Thyroid gland (tissue), 4 donors: ENCODE measurements at regions not wholly inside any gene's neighbourhood (a gene's known extent, or its start where the extent isn't known, plus 50 kb on each side); places are given as distances from the start of the nearest gene placed in this dataset.
"Not testable (repeated sequence)": the region's sequence is repeated elsewhere in the genome, so short reads cannot be mapped to it uniquely, and the experiment has no call there.

Experiments
- DNase-seq, 2 donors: peaks; one replicate each; pipeline ENCODE4 v3.0.0-alpha.2; 2019
- H3K27ac ChIP-seq, 3 donors: fragments of 200-600 bp; sonication (generic); 1 replicate in 2 of 3; 2 replicates in 1 of 3; pipeline ENCODE4 v1.5.1; 2016 to 2019; ENCODE audit warnings: mild to moderate bottlenecking in 1 of 3, moderate library complexity in 1 of 3
- H3K27me3 ChIP-seq: fragments of 200-600 bp; sonication (generic); one replicate; pipeline ENCODE4 v1.5.1; 2019
- H3K36me3 ChIP-seq, 2 donors: fragments of 200-600 bp; sonication (generic); one replicate each; pipeline ENCODE4 v1.5.1; 2016 to 2019
- H3K4me1 ChIP-seq, 2 donors: fragments of 200-600 bp; sonication (generic); one replicate each; pipeline ENCODE4 v1.5.1; 2017 to 2019
- H3K4me3 ChIP-seq, 3 donors: fragments of 200-600 bp; sonication (generic); replicated peaks in 1 of 3; 1 replicate in 2 of 3; 2 replicates in 1 of 3; pipeline ENCODE4 v1.5.1; 2016; ENCODE audit warnings: mild to moderate bottlenecking in 1 of 3
- H3K9me3 ChIP-seq: fragments of 200-600 bp; sonication (generic); one replicate; pipeline ENCODE4 v1.5.1; 2017
- POLR2A ChIP-seq, 2 donors: fragments of 450-650 bp; IDR thresholded peaks; one replicate each; pipeline ENCODE4 v1.6.1; 2017; ENCODE audit warnings: antibody characterized with exemption in 2 of 2, mild to moderate bottlenecking in 2 of 2, moderate library complexity in 1 of 2
- WGBS, 2 donors: methylation state at CpG; one replicate each; pipeline ENCODE4 v1.1.5; 2017; 5-methylcytosine and 5-hydroxymethylcytosine counted together
- intact Hi-C: fragments of 100-400 bp; cut with DNase I; formaldehyde crosslinking; loops from one replicate; pipeline ENCODE4 v1.15.1; 2023
- TF ChIP-seq, protein P1 (sequence below), 6 experiments: fragments of 200-600 bp in 3 of 6; fragments of 450-650 bp in 3 of 6; sonication (generic) in 3 of 6; IDR thresholded peaks; one replicate each; pipeline ENCODE4 v1.5.1; 2016 to 2019; ENCODE audit warnings: antibody characterized with exemption in 6 of 6, mild to moderate bottlenecking in 2 of 6, inconsistent platforms in 1 of 6, moderate library complexity in 1 of 6

GRCh38 chr13:78540058-78540457 lies 63.3 kb downstream of the POU4F1 start:
- WGBS, 2 donors, result 35 to 60% methylated on average over 2 of the region's 2 CpGs
- no peaks in the 10 kb centered on the region for H3K27me3 ChIP-seq
- H3K27ac ChIP-seq, result no peak overlapping the region
- no peaks in the 10 kb centered on the region for H3K9me3 ChIP-seq
- intact Hi-C loops, result no loop called here
- DNase-seq, result no peak
- no peaks in the 10 kb centered on the region for H3K36me3 ChIP-seq
- no peak overlapping the region for H3K4me3 ChIP-seq
- TF ChIP-seq POLR2A (IDR thresholded peaks at IDR 0.05), result no peak
- TF ChIP-seq, protein P1, sequence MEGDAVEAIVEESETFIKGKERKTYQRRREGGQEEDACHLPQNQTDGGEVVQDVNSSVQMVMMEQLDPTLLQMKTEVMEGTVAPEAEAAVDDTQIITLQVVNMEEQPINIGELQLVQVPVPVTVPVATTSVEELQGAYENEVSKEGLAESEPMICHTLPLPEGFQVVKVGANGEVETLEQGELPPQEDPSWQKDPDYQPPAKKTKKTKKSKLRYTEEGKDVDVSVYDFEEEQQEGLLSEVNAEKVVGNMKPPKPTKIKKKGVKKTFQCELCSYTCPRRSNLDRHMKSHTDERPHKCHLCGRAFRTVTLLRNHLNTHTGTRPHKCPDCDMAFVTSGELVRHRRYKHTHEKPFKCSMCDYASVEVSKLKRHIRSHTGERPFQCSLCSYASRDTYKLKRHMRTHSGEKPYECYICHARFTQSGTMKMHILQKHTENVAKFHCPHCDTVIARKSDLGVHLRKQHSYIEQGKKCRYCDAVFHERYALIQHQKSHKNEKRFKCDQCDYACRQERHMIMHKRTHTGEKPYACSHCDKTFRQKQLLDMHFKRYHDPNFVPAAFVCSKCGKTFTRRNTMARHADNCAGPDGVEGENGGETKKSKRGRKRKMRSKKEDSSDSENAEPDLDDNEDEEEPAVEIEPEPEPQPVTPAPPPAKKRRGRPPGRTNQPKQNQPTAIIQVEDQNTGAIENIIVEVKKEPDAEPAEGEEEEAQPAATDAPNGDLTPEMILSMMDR (IDR thresholded peaks at IDR 0.05), result no peak
- no peaks in the 10 kb centered on the region for H3K4me1 ChIP-seq

- H3K4me3 ChIP-seq, H3K36me3 ChIP-seq, H3K4me1 ChIP-seq, DNase-seq, H3K9me3 ChIP-seq, H3K27ac ChIP-seq, H3K27me3 ChIP-seq, intact Hi-C loops: not testable (repeated sequence)
- WGBS, 2 donors, result 87 to 93% methylated on average over 6 to 7 of the region's 8 CpGs
Observed at GRCh38 chr13:78526044-78526443, 77.3 kb downstream of the POU4F1 start.

DNA sequence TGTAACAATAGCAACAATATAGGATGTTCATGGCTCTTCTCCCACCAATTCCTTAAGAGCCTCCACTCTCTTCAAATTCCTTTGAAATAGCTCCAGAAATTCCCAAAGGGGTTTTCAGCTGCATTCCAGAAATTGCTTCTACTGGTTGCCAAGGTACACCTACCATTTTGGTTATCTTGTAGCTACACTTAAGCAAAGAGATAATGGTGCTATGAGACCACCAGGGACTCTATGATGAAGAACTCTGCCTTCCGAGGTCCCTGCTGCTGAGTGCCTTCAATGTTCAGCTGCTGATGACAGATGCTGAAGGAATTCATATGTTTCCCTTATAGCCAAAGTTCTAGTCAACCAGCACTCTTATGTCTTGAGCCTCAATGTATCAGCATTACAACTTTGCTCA lies 78.4 kb downstream of the POU4F1 start:
- TF ChIP-seq, protein P1 (IDR thresholded peaks at IDR 0.05), result no peak
- no peak for TF ChIP-seq POLR2A (IDR thresholded peaks at IDR 0.05)
- Histone ChIP-seq H3K27me3 (no peaks in the 10 kb centered on the region), H3K4me1 (no peaks in the 10 kb centered on the region), H3K36me3 (no peaks in the 10 kb centered on the region), H3K27ac (no peak overlapping the region), H3K9me3 (no peaks in the 10 kb centered on the region), H3K4me3 (no peak overlapping the region)
- DNase-seq, result no peak
- intact Hi-C loops, result no loop called here
- 22 to 53% methylated on average over 1 of the region's 1 CpG for WGBS, 2 donors

GRCh38 chr13:78521091-78521490 lies 82.3 kb downstream of the POU4F1 start:
- H3K4me1 ChIP-seq, result no peaks in the 10 kb centered on the region
- no peak for DNase-seq
- H3K9me3 ChIP-seq, result no peaks in the 10 kb centered on the region
- intact Hi-C loops, result no loop called here
- H3K36me3 ChIP-seq, result no peaks in the 10 kb centered on the region
- WGBS, 2 donors, result 89 to 90% methylated on average over 6 of the region's 6 CpGs
- no peak overlapping the region for H3K27ac ChIP-seq
- no peak overlapping the region for H3K4me3 ChIP-seq
- TF ChIP-seq, protein P1 (IDR thresholded peaks at IDR 0.05), result no peak
- no peak for TF ChIP-seq POLR2A (IDR thresholded peaks at IDR 0.05)
- H3K27me3 ChIP-seq, result no peaks in the 10 kb centered on the region

DNA sequence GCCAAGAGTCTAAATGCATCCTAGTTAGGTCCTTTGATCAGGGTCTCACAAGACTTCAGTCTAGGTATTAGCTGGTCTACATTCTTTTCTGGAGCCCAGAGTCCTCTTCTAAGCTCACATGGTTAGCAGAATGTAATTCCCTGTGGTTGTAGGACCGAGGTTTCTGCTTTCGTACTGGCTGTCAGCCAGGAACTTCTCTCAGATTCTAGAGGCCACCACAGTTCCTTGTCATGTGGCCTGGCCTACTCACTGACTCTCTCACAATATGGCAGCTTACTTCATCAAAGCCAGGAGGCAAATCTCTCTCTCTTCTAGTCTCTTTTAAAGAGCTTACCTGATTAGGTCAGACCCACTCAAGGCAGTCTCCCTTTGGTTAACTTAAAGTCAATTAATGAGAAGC lies 82.9 kb downstream of the POU4F1 start:
- intact Hi-C loops, result no loop called here

GRCh38 chr13:78518482-78518881 lies 84.9 kb downstream of the POU4F1 start:
- DNase-seq, H3K4me3 ChIP-seq, H3K27ac ChIP-seq, H3K27me3 ChIP-seq, H3K4me1 ChIP-seq, H3K36me3 ChIP-seq, intact Hi-C loops, H3K9me3 ChIP-seq: not testable (repeated sequence)
- 93 to 95% methylated on average over 6 to 7 of the region's 7 CpGs for whole genome bisulfite sequencing, 2 donors

More for the DNA sequence above, 82.9 kb downstream of the POU4F1 start:
- Histone ChIP-seq H3K27ac (no peak overlapping the region), H3K9me3 (no peaks in the 10 kb centered on the region), H3K36me3 (no peaks in the 10 kb centered on the region), H3K4me3 (no peak overlapping the region), H3K4me1 (no peaks in the 10 kb centered on the region), H3K27me3 (no peaks in the 10 kb centered on the region)
- 67 to 80% methylated on average over 2 of the region's 2 CpGs for WGBS, 2 donors
- no peak for TF ChIP-seq POLR2A (IDR thresholded peaks at IDR 0.05)
- TF ChIP-seq, protein P1 (IDR thresholded peaks at IDR 0.05), result no peak
- DNase-seq, result no peak
